IPS-15b (cell line): ENCODE measurements at regions not wholly inside any gene's neighbourhood (a gene's known extent, or its start where the extent isn't known, plus 50 kb on each side); places are given as distances from the start of the nearest gene placed in this dataset.
"Not testable (repeated sequence)": the region's sequence is repeated elsewhere in the genome, so short reads cannot be mapped to it uniquely, and the experiment has no call there.

Experiments used
- H3K27me3 ChIP-seq: one replicate; pipeline ENCODE4 v1.6.1; 2013; ENCODE audit warnings: low read length; ENCODE audit not compliant: control insufficient read depth, insufficient read depth
- H3K36me3 ChIP-seq: one replicate; pipeline ENCODE4 v1.6.1; 2013; ENCODE audit warnings: low read length; ENCODE audit not compliant: control insufficient read depth, insufficient read depth
- H3K4me1 ChIP-seq: one replicate; pipeline ENCODE4 v1.6.1; 2013; ENCODE audit warnings: mild to moderate bottlenecking, low read length; ENCODE audit not compliant: control insufficient read depth, insufficient read depth
- H3K4me3 ChIP-seq: one replicate; pipeline ENCODE4 v1.5.1; 2013; ENCODE audit warnings: low read depth, low read length
- H3K9ac ChIP-seq: one replicate; pipeline ENCODE4 v1.6.1; 2013; ENCODE audit warnings: low read depth, mild to moderate bottlenecking, low read length
- H3K9me3 ChIP-seq: one replicate; pipeline ENCODE4 v1.6.1; 2013; ENCODE audit warnings: mild to moderate bottlenecking, low read length; ENCODE audit not compliant: control insufficient read depth, insufficient read depth

DNA sequence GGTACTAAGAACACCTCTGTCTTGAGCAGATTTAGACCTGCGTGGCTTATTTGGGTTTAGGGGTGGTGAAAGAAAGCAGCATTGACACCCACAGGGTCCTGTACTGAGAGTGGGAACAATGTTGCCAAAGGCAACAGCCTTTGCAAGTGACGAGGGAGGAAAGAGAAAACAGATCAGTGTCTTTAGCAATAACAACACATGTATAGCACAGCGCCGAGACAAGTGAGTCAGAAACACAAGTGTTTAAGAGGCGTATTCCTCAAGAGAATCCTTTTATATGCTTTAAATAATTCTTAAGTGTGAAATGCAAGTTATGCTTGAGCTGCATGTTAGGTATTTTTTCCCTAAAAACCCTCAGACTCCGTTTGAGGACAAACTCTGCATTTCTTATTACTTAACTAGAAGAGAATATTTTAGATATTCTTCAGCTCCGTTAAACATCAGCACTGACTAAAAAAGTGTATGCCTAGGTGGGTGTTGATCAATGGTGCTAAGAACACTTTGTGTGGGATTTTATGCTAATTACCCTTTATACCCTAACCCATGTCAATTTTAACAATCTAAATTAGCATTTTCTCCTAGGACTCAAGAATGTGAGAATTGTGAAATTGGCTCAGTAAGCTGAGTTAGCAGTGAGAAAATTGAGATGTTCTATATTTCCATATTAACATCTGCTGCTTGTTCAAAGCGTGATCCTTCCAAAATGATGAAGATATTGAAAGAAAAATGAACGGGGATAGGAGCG is 1095.4 kb upstream of the CELF2 start:
- no peaks in the 10 kb centered on the region for H3K27me3 ChIP-seq

DNA sequence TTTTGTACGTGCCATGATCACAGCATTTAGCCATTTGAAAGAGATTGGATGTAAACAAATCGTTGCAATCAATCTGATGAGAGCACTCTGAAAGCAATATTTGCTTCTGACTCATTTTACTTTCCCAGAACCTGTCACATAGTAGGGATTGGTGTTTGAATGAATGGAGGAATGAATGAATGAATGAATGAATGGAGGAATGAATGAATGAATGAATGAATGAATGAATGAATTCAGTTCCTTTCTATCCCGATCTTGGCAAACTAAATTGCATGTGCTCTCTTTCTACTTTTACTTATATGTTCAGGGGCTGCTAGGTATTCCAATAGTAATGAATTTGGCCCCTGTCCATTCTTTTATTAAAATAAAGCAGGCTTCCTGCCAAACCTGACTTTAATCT is 1091.7 kb upstream of the CELF2 start:
- Histone ChIP-seq H3K36me3 (no peaks in the 10 kb centered on the region), H3K4me3 (no peak overlapping the region), H3K4me1 (no peaks in the 10 kb centered on the region), H3K27me3 (no peaks in the 10 kb centered on the region), H3K9ac (no peak overlapping the region), H3K9me3 (no peaks in the 10 kb centered on the region)

More for the DNA sequence above, 1095.4 kb upstream of the CELF2 start:
- Histone ChIP-seq H3K4me3 (no peak overlapping the region), H3K36me3 (no peaks in the 10 kb centered on the region), H3K9ac (no peak overlapping the region), H3K4me1 (no peaks in the 10 kb centered on the region), H3K9me3 (no peaks in the 10 kb centered on the region)

DNA sequence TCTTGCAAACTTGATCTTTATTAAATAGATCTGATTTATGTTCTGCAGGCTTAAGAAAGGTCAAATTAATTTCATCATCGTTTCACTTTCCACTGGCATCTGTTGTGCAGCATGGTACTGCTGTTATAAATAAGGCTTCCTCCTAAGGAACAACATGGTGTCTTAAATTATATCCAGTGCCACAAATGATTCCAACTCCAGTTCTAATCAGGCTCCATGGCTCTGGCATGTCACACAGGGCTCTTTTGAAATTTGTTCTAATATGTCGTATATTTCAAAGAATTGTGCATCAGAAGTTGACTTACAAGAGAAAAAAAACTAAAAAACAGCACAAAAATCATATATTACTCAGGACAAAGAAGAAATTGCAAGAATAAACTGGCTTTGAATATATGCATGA is 1090.8 kb upstream of the CELF2 start:
- H3K9ac ChIP-seq: no peak overlapping the region
- H3K27me3 ChIP-seq: no peaks in the 10 kb centered on the region
- H3K9me3 ChIP-seq: no peaks in the 10 kb centered on the region
- H3K4me3 ChIP-seq: no peak overlapping the region
- H3K36me3 ChIP-seq: no peaks in the 10 kb centered on the region
- no peaks in the 10 kb centered on the region for H3K4me1 ChIP-seq

GRCh38 chr10:9939716-9940115 is 1078.0 kb upstream of the CELF2 start:
- H3K9me3 ChIP-seq: no peaks in the 10 kb centered on the region
- H3K4me1 ChIP-seq: no peaks in the 10 kb centered on the region
- no peak overlapping the region for H3K4me3 ChIP-seq
- H3K9ac ChIP-seq: no peak overlapping the region
- no peaks in the 10 kb centered on the region for H3K36me3 ChIP-seq
- no peaks in the 10 kb centered on the region for H3K27me3 ChIP-seq

DNA sequence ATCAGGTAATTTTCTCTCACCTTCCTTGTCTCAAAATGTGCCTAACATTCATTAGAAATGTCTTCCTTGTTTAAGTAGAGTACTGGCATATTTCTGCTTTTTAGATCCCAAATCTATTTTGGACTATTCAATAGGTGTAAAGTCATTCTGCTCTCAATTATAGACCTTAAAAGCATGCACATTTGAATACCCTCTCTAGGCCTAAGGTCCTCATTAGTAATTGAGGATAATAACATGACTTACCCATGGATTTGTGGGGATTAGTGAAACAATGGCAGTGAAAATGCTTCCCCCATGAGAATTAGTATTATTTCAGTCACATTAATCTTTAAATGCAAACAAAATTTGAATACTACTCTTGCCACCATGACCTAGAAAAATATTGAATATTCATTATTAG is 1073.0 kb upstream of the CELF2 start:
- H3K9ac ChIP-seq: no peak overlapping the region
- no peaks in the 10 kb centered on the region for H3K4me1 ChIP-seq
- no peaks in the 10 kb centered on the region for H3K27me3 ChIP-seq
- H3K4me3 ChIP-seq: no peak overlapping the region
- H3K36me3 ChIP-seq: no peaks in the 10 kb centered on the region
- H3K9me3 ChIP-seq: no peaks in the 10 kb centered on the region

DNA sequence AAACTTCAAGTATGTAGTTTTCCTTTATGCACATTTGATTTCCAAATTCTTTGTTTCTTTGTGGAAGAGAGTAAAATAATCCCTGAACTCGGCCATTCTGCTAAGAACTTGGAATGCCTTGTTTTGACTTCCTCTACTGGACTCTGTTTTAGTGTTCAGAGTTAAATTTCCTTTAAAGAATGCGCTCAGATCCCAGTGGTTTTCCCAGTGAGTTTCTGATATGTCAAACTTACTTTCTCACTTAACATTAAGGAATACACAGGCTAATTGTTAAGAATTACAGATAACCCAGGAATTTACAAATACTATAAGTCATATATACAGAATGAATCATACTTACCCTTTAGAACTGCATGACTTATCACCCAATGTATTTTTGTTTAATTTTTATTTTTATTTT is 1067.6 kb upstream of the CELF2 start:
- H3K36me3 ChIP-seq: no peaks in the 10 kb centered on the region
- H3K4me1 ChIP-seq: no peaks in the 10 kb centered on the region
- no peak overlapping the region for H3K4me3 ChIP-seq
- H3K9me3 ChIP-seq: no peaks in the 10 kb centered on the region
- H3K27me3 ChIP-seq: no peaks in the 10 kb centered on the region
- H3K9ac ChIP-seq: no peak overlapping the region

DNA sequence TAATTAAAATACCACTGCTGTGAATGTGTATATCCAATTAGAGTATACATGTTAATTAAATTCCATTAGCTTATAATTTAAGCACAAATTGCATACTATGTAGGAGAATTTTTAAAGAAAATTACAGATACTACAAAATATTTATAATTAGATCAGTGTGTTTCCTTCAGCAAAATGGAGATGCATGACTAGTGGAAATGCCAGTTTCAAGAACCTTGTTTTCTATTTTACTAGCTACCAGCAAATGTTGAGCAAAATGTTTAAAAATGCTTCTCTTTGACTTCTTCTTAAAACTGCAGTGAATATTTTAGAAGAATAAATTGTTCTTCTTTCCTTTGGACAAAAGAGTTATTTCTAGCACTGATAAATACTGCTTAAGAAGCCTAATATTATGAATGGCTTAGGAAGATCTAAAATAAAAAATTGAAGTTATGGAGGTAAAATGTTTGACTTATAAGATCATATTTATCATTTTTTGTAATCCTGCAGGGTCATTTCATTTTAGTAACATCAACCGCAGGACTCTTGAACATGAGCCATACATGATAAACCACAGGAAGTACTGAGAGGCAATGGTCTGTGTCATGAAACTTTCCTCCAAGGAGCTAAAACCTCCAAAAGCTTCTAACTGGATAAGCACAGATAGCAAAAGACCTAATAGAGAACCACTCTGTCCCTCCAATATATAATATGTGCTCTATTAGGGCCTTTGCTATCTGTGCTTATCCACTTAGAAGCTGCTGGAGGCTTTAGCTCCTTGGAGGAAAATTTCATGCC is 1066.0 kb upstream of the CELF2 start:
- Histone ChIP-seq H3K9me3 (no peaks in the 10 kb centered on the region), H3K4me3 (no peak overlapping the region), H3K4me1 (no peaks in the 10 kb centered on the region), H3K27me3 (no peaks in the 10 kb centered on the region), H3K36me3 (no peaks in the 10 kb centered on the region), H3K9ac (no peak overlapping the region)

- Histone ChIP-seq H3K27me3 (no peaks in the 10 kb centered on the region), H3K4me1 (no peaks in the 10 kb centered on the region), H3K9me3 (no peaks in the 10 kb centered on the region), H3K4me3 (no peak overlapping the region), H3K9ac (no peak overlapping the region), H3K36me3 (no peaks in the 10 kb centered on the region)
Measured at GRCh38 chr10:9957351-9957750, 1060.3 kb upstream of the CELF2 start.

DNA sequence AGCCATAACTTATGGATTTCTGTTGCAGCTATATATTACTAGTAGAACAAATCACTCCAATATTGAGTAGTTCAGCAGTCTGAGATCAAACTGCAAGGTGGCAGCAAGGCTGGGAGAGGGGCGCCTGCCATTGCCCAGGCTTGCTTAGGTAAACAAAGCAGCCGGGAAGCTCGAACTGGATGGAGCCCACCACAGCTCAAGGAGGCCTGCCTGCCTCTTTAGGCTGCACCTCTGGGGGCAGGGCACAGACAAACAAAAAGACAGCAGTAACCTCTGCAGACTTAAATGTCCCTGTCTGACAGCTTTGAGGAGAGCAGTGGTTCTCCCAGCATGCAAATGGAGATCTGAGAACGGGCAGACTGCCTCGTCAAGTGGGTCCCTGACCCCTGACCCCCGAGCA is 1059.8 kb upstream of the CELF2 start:
- not testable (repeated sequence) for H3K36me3 ChIP-seq

GRCh38 chr10:9965341-9965740 is 1052.3 kb upstream of the CELF2 start:
- H3K36me3 ChIP-seq: no peaks in the 10 kb centered on the region
- no peak overlapping the region for H3K9ac ChIP-seq
- no peak overlapping the region for H3K4me3 ChIP-seq
- H3K27me3 ChIP-seq: no peaks in the 10 kb centered on the region
- no peaks in the 10 kb centered on the region for H3K9me3 ChIP-seq
- H3K4me1 ChIP-seq: no peaks in the 10 kb centered on the region

More for the DNA sequence above, 1059.8 kb upstream of the CELF2 start:
- not testable (repeated sequence) for H3K9ac ChIP-seq, H3K4me1 ChIP-seq, H3K9me3 ChIP-seq, H3K4me3 ChIP-seq, H3K27me3 ChIP-seq

DNA sequence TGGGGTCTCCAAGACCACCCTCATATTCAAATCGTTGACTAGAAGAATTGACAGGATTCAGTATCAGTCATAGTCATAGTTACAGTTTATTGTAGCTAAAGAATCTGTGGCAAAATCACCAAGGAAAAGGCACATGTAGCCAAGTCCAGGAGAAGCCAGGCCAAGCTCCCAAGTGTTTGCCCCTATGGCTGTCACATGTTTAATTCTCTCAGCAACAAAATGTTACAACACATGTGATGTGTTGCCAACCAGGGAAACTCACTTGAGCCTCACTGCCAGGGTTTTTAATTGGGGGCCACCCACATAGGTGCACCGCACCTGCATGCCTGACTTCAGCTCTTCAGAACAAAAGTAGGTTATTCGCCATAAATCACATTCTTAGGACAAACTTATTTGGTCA is 1030.9 kb upstream of the CELF2 start:
- no peaks in the 10 kb centered on the region for H3K27me3 ChIP-seq
- H3K36me3 ChIP-seq: no peaks in the 10 kb centered on the region
- H3K4me3 ChIP-seq: no peak overlapping the region
- H3K9me3 ChIP-seq: no peaks in the 10 kb centered on the region
- no peaks in the 10 kb centered on the region for H3K4me1 ChIP-seq
- H3K9ac ChIP-seq: no peak overlapping the region

DNA sequence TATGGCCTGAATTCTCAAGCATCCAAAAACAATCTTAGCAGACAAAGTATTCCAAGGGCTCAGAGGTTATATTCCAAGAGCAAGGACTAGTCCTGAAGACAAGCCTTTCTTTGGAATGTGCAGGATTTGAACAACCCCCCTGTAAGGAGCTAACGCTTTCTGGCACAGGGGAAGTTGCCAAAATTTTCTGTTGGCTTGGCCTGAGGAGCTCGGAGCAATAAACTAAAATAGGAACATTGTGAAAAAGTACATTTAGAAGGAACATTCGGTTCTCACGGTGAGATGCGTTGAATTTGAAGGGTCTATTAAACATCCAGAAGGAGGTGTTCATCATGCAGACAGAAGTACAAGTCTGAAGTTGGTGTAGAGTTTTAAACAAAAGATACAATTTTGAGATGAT is 1030.5 kb upstream of the CELF2 start:
- H3K9ac ChIP-seq: no peak overlapping the region
- H3K36me3 ChIP-seq: no peaks in the 10 kb centered on the region
- no peaks in the 10 kb centered on the region for H3K4me1 ChIP-seq
- H3K9me3 ChIP-seq: no peaks in the 10 kb centered on the region
- H3K27me3 ChIP-seq: no peaks in the 10 kb centered on the region
- H3K4me3 ChIP-seq: no peak overlapping the region
